ENCODE measurements at regions not wholly inside any gene's neighbourhood (a gene's known extent, or its start where the extent isn't known, plus 50 kb on each side); places are given as distances from the start of the nearest gene placed in this dataset.

DNA sequence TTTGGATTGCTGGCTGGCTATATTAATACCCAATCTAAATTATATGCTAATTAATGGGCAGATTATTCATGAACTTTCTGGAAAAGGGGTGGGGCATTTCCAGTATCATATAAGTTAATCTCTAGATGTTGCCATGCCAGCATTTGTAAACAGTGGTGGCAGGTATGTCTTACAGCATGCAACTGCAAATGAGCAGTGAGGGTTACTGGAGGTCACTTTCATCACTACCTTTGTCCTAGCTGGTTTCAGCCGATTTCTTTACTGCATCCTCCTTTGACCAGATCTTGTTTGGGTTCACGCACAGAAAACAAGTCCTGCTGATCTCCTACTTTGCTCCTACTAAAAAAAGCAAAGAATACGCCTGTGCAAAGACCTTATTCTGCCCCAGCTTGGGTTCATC lies 89.1 kb upstream of the USP47 start:
- CTCF ChIA-PET = no interaction called here
- no peak overlapping the region for H2AFZ ChIP-seq (ENCODE audit: low read depth, low read length)
- no peaks in the 10 kb centered on the region for H3K9me1 ChIP-seq (replicated peaks; ENCODE audit: control insufficient read depth, extremely low read depth, insufficient read depth, low read length)
- TF ChIP-seq MYC (IDR thresholded peaks at IDR 0.05; ENCODE audit: low read depth, low read length) = no peak
- TF ChIP-seq, protein P1, sequence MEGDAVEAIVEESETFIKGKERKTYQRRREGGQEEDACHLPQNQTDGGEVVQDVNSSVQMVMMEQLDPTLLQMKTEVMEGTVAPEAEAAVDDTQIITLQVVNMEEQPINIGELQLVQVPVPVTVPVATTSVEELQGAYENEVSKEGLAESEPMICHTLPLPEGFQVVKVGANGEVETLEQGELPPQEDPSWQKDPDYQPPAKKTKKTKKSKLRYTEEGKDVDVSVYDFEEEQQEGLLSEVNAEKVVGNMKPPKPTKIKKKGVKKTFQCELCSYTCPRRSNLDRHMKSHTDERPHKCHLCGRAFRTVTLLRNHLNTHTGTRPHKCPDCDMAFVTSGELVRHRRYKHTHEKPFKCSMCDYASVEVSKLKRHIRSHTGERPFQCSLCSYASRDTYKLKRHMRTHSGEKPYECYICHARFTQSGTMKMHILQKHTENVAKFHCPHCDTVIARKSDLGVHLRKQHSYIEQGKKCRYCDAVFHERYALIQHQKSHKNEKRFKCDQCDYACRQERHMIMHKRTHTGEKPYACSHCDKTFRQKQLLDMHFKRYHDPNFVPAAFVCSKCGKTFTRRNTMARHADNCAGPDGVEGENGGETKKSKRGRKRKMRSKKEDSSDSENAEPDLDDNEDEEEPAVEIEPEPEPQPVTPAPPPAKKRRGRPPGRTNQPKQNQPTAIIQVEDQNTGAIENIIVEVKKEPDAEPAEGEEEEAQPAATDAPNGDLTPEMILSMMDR (IDR thresholded peaks at IDR 0.05; ENCODE audit: extremely low read depth in 1 of 2, insufficient read depth in 1 of 2, low read depth in 1 of 2, low read length in 2 of 2) = no peak
- POLR2A ChIA-PET = no interaction called here
- FAIRE-seq (no peak), DNase-seq (ENCODE audit: low read depth, low spot score) (no peak)
- no peaks in the 10 kb centered on the region for H3K36me3 ChIP-seq (ENCODE audit: control insufficient read depth in 2 of 2, extremely low read depth in 1 of 2, insufficient read depth in 2 of 2, low read length in 2 of 2)
- no peaks in the 10 kb centered on the region for H3K4me1 ChIP-seq (ENCODE audit: control insufficient read depth, extremely low read depth, insufficient read depth, low read length)
- no peaks in the 10 kb centered on the region for H3K9me3 ChIP-seq (replicated peaks; ENCODE audit: control insufficient read depth, insufficient read depth, low read length)
- H4K20me1 ChIP-seq (replicated peaks; ENCODE audit: control insufficient read depth, extremely low read depth, insufficient read depth, low read length) = no peaks in the 10 kb centered on the region
- no peak overlapping the region for H3K4me2 ChIP-seq (ENCODE audit: insufficient read depth, low read length)
- no TSS peak for BruUV-seq (replicated peaks)
- dilution Hi-C loops (cut with MboI; ENCODE audit: extremely low pct_ligation_motif_present, low sequenced_read_pairs) = no loop called here
- H3K79me2 ChIP-seq (ENCODE audit: control insufficient read depth, insufficient read depth, low read length) = no peaks in the 10 kb centered on the region
- intact Hi-C loops (cut with micrococcal nuclease) = no loop called here
- H3K27ac ChIP-seq (ENCODE audit: insufficient read depth, low read depth, low read length) = no peak overlapping the region
- H3K4me3 ChIP-seq (replicated peaks in 1 of 3; ENCODE audit: insufficient read depth in 1 of 3, low read depth in 1 of 3, low read length in 3 of 3) = no peak overlapping the region
- H3K27me3 ChIP-seq (ENCODE audit: control insufficient read depth in 2 of 2, insufficient read depth in 2 of 2, low read length in 2 of 2) = peaks cover 0 to 2% of the 10 kb centered on the region in 2 experiments
- H3K9ac ChIP-seq (replicated peaks; ENCODE audit: extremely low read depth, insufficient read depth, low read length) = no peak overlapping the region

- Histone ChIP-seq H3K4me2 (ENCODE audit: insufficient read depth, low read length) (no peak overlapping the region), H3K36me3 (ENCODE audit: control insufficient read depth in 2 of 2, extremely low read depth in 1 of 2, insufficient read depth in 2 of 2, low read length in 2 of 2) (no peaks in the 10 kb centered on the region), H3K27me3 (ENCODE audit: control insufficient read depth in 2 of 2, insufficient read depth in 2 of 2, low read length in 2 of 2) (peaks cover 0 to 2% of the 10 kb centered on the region in 2 experiments), H4K20me1 (replicated peaks; ENCODE audit: control insufficient read depth, extremely low read depth, insufficient read depth, low read length) (no peaks in the 10 kb centered on the region), H3K9ac (replicated peaks; ENCODE audit: extremely low read depth, insufficient read depth, low read length) (no peak overlapping the region), H3K4me1 (ENCODE audit: control insufficient read depth, extremely low read depth, insufficient read depth, low read length) (no peaks in the 10 kb centered on the region), H3K9me3 (replicated peaks; ENCODE audit: control insufficient read depth, insufficient read depth, low read length) (no peaks in the 10 kb centered on the region), H3K4me3 (replicated peaks in 1 of 3; ENCODE audit: insufficient read depth in 1 of 3, low read depth in 1 of 3, low read length in 3 of 3) (no peak overlapping the region), H2AFZ (ENCODE audit: low read depth, low read length) (no peak overlapping the region), H3K9me1 (replicated peaks; ENCODE audit: control insufficient read depth, extremely low read depth, insufficient read depth, low read length) (no peaks in the 10 kb centered on the region), H3K79me2 (ENCODE audit: control insufficient read depth, insufficient read depth, low read length) (no peaks in the 10 kb centered on the region), H3K27ac (ENCODE audit: insufficient read depth, low read depth, low read length) (no peak overlapping the region)
- FAIRE-seq = no peak
- intact Hi-C loops (cut with micrococcal nuclease) = no loop called here
- ChIA-PET CTCF (no interaction called here), POLR2A (no interaction called here)
- TF ChIP-seq POLR2A (IDR thresholded peaks at IDR 0.05; ENCODE audit: low read depth, low read length) (no peak), FOS (IDR thresholded peaks at IDR 0.05; ENCODE audit: borderline replicate concordance, insufficient read depth, low read length) (no peak), POLR2AphosphoS5 (IDR thresholded peaks at IDR 0.05; ENCODE audit: insufficient read depth, low read depth, low read length) (no peak), JUN (IDR thresholded peaks at IDR 0.05; ENCODE audit: borderline replicate concordance, insufficient read depth, insufficient read length, low read depth) (no peak), MAX (IDR thresholded peaks at IDR 0.05; ENCODE audit: insufficient read depth, insufficient read length) (no peak), MYC (IDR thresholded peaks at IDR 0.05; ENCODE audit: low read depth, low read length) (no peak), EZH2 (IDR thresholded peaks at IDR 0.05; ENCODE audit: borderline replicate concordance, low read depth, low read length, severe bottlenecking) (no peak), GATA2 (IDR thresholded peaks at IDR 0.05; ENCODE audit: insufficient read depth, insufficient read length, low read depth, low read length) (no peak)
- TF ChIP-seq, protein P1 (IDR thresholded peaks at IDR 0.05; ENCODE audit: extremely low read depth in 1 of 2, insufficient read depth in 1 of 2, low read depth in 1 of 2, low read length in 2 of 2) = no peak
- BruUV-seq (replicated peaks) = no TSS peak
- DNase-seq (ENCODE audit: low read depth, low spot score) = no peak
- dilution Hi-C loops (cut with MboI; ENCODE audit: extremely low pct_ligation_motif_present, low sequenced_read_pairs) = no loop called here
These were observed 91.5 kb upstream of the USP47 start for GRCh38 chr11:11750017-11750878.

Data from endothelial cell of umbilical vein (primary cell).